HFFc6 (cell line): ENCODE measurements at regions not wholly inside any gene's neighbourhood (a gene's known extent, or its start where the extent isn't known, plus 50 kb on each side); places are given as distances from the start of the nearest gene placed in this dataset.

Experiments used
- DNase-seq: peaks from one replicate; pipeline ENCODE4 v3.0.0-alpha.2; 2018
- H3K27ac Mint-ChIP-seq: 2 replicates; pipeline ENCODE4 v1.8.0; 2020; ENCODE audit warnings: mild to moderate bottlenecking, mixed read lengths
- H3K27me3 Mint-ChIP-seq: 2 replicates; pipeline ENCODE4 v1.8.0; 2021; ENCODE audit warnings: mild to moderate bottlenecking, moderate library complexity, mixed read lengths; ENCODE audit not compliant: insufficient read depth
- H3K36me3 Mint-ChIP-seq: 2 replicates; pipeline ENCODE4 v1.8.0; 2021; ENCODE audit warnings: low read depth, mixed read lengths
- H3K4me1 Mint-ChIP-seq: 2 replicates; pipeline ENCODE4 v1.8.0; 2020; ENCODE audit warnings: low read depth, mixed read lengths
- H3K4me3 Mint-ChIP-seq: 2 replicates; pipeline ENCODE4 v1.8.0; 2020; ENCODE audit warnings: mild to moderate bottlenecking, moderate library complexity, mixed read lengths
- H3K9me3 Mint-ChIP-seq: 2 replicates; pipeline ENCODE4 v1.8.0; 2020; ENCODE audit warnings: mild to moderate bottlenecking, mixed read lengths
- CTCF ChIP-seq: fragments of 200-600 bp; sonication (generic); IDR thresholded peaks from 2 replicates; pipeline ENCODE4 v1.5.0; 2021; ENCODE audit warnings: antibody characterized with exemption, mild to moderate bottlenecking

GRCh38 chr3:72453706-72454105 lies 394.5 kb downstream of the SHQ1 start:
- peak; percentile 13 for DNase-seq
- no peaks in the 10 kb centered on the region for H3K36me3 Mint-ChIP-seq
- TF ChIP-seq CTCF = no peak
- H3K27me3 Mint-ChIP-seq = peaks cover 28% of the 10 kb centered on the region
- H3K27ac Mint-ChIP-seq = no peak overlapping the region
- no peaks in the 10 kb centered on the region for H3K9me3 Mint-ChIP-seq
- no peak overlapping the region for H3K4me3 Mint-ChIP-seq
- peaks cover 25% of the 10 kb centered on the region for H3K4me1 Mint-ChIP-seq

GRCh38 chr3:72452745-72453144 lies 395.5 kb downstream of the SHQ1 start:
- no peak for TF ChIP-seq CTCF
- no peak for DNase-seq
- H3K27me3 Mint-ChIP-seq = peaks cover 24% of the 10 kb centered on the region
- no peak overlapping the region for H3K4me3 Mint-ChIP-seq
- H3K4me1 Mint-ChIP-seq = peaks cover 33% of the 10 kb centered on the region
- H3K27ac Mint-ChIP-seq = no peak overlapping the region
- H3K9me3 Mint-ChIP-seq = no peaks in the 10 kb centered on the region
- no peaks in the 10 kb centered on the region for H3K36me3 Mint-ChIP-seq

GRCh38 chr3:72451841-72452240 lies 396.4 kb downstream of the SHQ1 start:
- Mint-ChIP-seq H3K27me3 (peaks cover 16% of the 10 kb centered on the region), H3K4me3 (no peak overlapping the region), H3K27ac (no peak overlapping the region), H3K36me3 (no peaks in the 10 kb centered on the region), H3K4me1 (peaks cover 33% of the 10 kb centered on the region), H3K9me3 (no peaks in the 10 kb centered on the region)
- TF ChIP-seq CTCF = no peak
- no peak for DNase-seq

- H3K36me3 Mint-ChIP-seq = peaks cover 13% of the 10 kb centered on the region
- no peak overlapping the region; the same call in 1 of the 2 replicates for H3K27ac Mint-ChIP-seq
- H3K4me1 Mint-ChIP-seq = peaks cover 47% of the 10 kb centered on the region
- TF ChIP-seq CTCF = no peak
- DNase-seq = peak; percentile 89
- no peaks in the 10 kb centered on the region for H3K9me3 Mint-ChIP-seq
- no peak overlapping the region for H3K4me3 Mint-ChIP-seq
- H3K27me3 Mint-ChIP-seq = peaks cover 12% of the 10 kb centered on the region
Observed at GRCh38 chr3:72449551-72449950, 398.7 kb downstream of the SHQ1 start.

- peaks cover 12% of the 10 kb centered on the region for H3K27me3 Mint-ChIP-seq
- H3K27ac Mint-ChIP-seq = no peak overlapping the region
- no peak overlapping the region for H3K4me3 Mint-ChIP-seq
- no peaks in the 10 kb centered on the region for H3K9me3 Mint-ChIP-seq
- peaks cover 20% of the 10 kb centered on the region for H3K36me3 Mint-ChIP-seq
- no peak for DNase-seq
- peaks cover 51% of the 10 kb centered on the region for H3K4me1 Mint-ChIP-seq
- no peak for TF ChIP-seq CTCF
Observed at GRCh38 chr3:72448858-72449257, 399.4 kb downstream of the SHQ1 start.

- Mint-ChIP-seq H3K9me3 (no peaks in the 10 kb centered on the region), H3K27ac (no peak overlapping the region), H3K4me3 (no peak overlapping the region), H3K4me1 (peaks cover 51% of the 10 kb centered on the region), H3K27me3 (peaks cover 12% of the 10 kb centered on the region), H3K36me3 (peaks cover 23% of the 10 kb centered on the region)
- TF ChIP-seq CTCF = no peak
- no peak for DNase-seq
Observed at GRCh38 chr3:72448375-72448823, 399.8 kb downstream of the SHQ1 start.
